VCaP (cell line): ENCODE measurements at regions not wholly inside any gene's neighbourhood (a gene's known extent, or its start where the extent isn't known, plus 50 kb on each side); places are given as distances from the start of the nearest gene placed in this dataset.

Experiments used
- H3K27ac ChIP-seq: fragments of 450-650 bp; 2 replicates; pipeline ENCODE4 v1.5.1; 2017
- CTCF ChIP-seq: fragments of 450-650 bp; conservative IDR thresholded peaks from 2 replicates; pipeline ENCODE4 v1.5.1; 2017; ENCODE audit warnings: mild to moderate bottlenecking, moderate library complexity

GRCh38 chr18:2171840-2172625, 399.3 kb downstream of the METTL4 start:
- TF ChIP-seq CTCF = no peak

GRCh38 chr18:2172881-2173280, 398.4 kb downstream of the METTL4 start:
- no peak for TF ChIP-seq CTCF
- no peak overlapping the region for H3K27ac ChIP-seq

More at GRCh38 chr18:2171840-2172625, 399.3 kb downstream of the METTL4 start:
- no peak overlapping the region for H3K27ac ChIP-seq

- no peak for TF ChIP-seq CTCF
- no peak overlapping the region for H3K27ac ChIP-seq
These were observed 397.8 kb downstream of the METTL4 start for GRCh38 chr18:2173486-2173885.

GRCh38 chr18:2178036-2178435, 393.3 kb downstream of the METTL4 start:
- no peak overlapping the region for H3K27ac ChIP-seq
- TF ChIP-seq CTCF = no peak

- TF ChIP-seq CTCF = no peak
- no peak overlapping the region for H3K27ac ChIP-seq
These were observed 391.7 kb downstream of the METTL4 start for GRCh38 chr18:2179498-2180183.

GRCh38 chr18:2180586-2180985, 390.7 kb downstream of the METTL4 start:
- no peak for TF ChIP-seq CTCF
- H3K27ac ChIP-seq = no peak overlapping the region

- H3K27ac ChIP-seq = no peak overlapping the region
- TF ChIP-seq CTCF = no peak
These were observed 387.9 kb downstream of the METTL4 start for GRCh38 chr18:2183432-2183831.
